ENCODE measurements at regions not wholly inside any gene's neighbourhood (a gene's known extent, or its start where the extent isn't known, plus 50 kb on each side); places are given as distances from the start of the nearest gene placed in this dataset.
"Not testable (repeated sequence)": the region's sequence is repeated elsewhere in the genome, so short reads cannot be mapped to it uniquely, and the experiment has no call there.

DNA sequence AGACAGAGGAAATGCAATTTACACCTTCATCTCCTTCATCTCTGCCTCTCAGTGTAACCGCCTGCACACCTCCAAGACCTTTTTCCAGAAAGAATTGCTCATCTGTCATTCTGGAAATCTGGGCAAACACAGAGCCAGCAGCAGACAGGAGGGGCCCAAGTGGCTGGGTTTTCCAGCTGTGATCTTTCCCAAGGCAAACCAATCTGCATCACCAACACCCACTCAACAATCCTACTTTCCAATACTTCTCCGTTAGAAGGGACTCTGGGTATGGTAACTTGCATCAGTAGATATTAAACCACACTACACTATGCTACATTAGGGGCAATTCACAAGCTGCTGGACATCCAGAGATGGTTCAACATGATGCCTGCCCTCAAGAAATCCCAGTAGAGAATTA, 781.8 kb upstream of the AUTS2 start:
- Histone ChIP-seq H3K4me1 (ENCODE audit: control insufficient read depth, low read depth, low read length) (no peaks in the 10 kb centered on the region), H3K4me3 (ENCODE audit: low read length) (no peak overlapping the region)

GRCh38 chr7:68820321-68820720, 778.0 kb upstream of the AUTS2 start:
- Histone ChIP-seq H3K27ac (ENCODE audit: low read length) (no peak overlapping the region), H3K9ac (ENCODE audit: low read length) (no peak overlapping the region), H3K27me3 (ENCODE audit: control insufficient read depth, insufficient read depth, low read length) (no peaks in the 10 kb centered on the region), H3K36me3 (ENCODE audit: control insufficient read depth, low read depth, low read length) (no peaks in the 10 kb centered on the region), H3K9me3 (ENCODE audit: control insufficient read depth, low read depth, low read length) (no peaks in the 10 kb centered on the region), H3K4me3 (ENCODE audit: low read length) (no peak overlapping the region), H3K4me1 (ENCODE audit: control insufficient read depth, low read depth, low read length) (no peaks in the 10 kb centered on the region)

More for the DNA sequence above, 781.8 kb upstream of the AUTS2 start:
- H3K9me3 ChIP-seq (ENCODE audit: control insufficient read depth, low read depth, low read length), result no peaks in the 10 kb centered on the region
- H3K27me3 ChIP-seq (ENCODE audit: control insufficient read depth, insufficient read depth, low read length), result no peaks in the 10 kb centered on the region
- no peak overlapping the region for H3K27ac ChIP-seq (ENCODE audit: low read length)
- H3K36me3 ChIP-seq (ENCODE audit: control insufficient read depth, low read depth, low read length), result no peaks in the 10 kb centered on the region
- no peak overlapping the region for H3K9ac ChIP-seq (ENCODE audit: low read length)

- Histone ChIP-seq H3K27ac (ENCODE audit: low read length) (no peak overlapping the region), H3K9ac (ENCODE audit: low read length) (no peak overlapping the region), H3K4me1 (ENCODE audit: control insufficient read depth, low read depth, low read length) (no peaks in the 10 kb centered on the region), H3K9me3 (ENCODE audit: control insufficient read depth, low read depth, low read length) (no peaks in the 10 kb centered on the region), H3K27me3 (ENCODE audit: control insufficient read depth, insufficient read depth, low read length) (no peaks in the 10 kb centered on the region), H3K36me3 (ENCODE audit: control insufficient read depth, low read depth, low read length) (no peaks in the 10 kb centered on the region), H3K4me3 (ENCODE audit: low read length) (no peak overlapping the region)
Observed at GRCh38 chr7:68821846-68822245, 776.4 kb upstream of the AUTS2 start.

DNA sequence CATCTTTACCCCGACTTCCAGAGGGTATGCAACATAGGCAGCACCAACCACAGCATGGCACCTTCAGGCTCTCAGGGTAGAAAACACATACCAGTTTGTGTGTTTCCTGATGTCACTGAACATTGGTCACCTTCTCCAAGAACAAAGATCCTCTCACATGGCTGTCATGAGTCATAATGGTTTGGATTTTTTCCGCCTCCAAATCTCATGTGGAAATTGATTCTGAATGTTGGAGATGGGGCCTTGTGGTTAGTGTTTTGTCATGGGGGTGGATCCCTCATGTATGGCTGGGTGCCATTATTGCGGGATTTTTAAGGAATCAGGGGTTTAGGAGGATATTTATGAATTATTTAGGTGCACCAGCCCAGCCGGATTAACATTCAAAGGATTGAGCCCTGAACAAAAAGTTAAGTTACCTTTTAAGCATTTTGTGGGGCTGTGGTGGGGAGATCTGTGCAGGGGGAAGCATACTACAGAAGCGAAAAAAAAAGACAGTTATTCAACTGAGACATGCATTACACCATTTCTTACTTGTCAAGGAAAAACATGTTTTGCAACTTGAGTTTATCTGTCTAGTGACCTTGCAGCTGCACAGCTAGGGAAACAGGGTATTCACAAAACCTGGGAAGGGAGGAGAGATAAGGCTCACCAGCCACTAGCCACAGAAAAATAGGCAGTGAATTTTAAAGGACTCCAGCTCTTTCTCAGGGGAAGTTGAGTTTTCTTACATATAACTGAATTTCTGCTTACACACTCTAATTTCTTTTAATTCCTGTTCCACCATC, 774.1 kb upstream of the AUTS2 start:
- Histone ChIP-seq H3K9ac (ENCODE audit: low read length) (no peak overlapping the region), H3K27me3 (ENCODE audit: control insufficient read depth, insufficient read depth, low read length) (no peaks in the 10 kb centered on the region), H3K4me1 (ENCODE audit: control insufficient read depth, low read depth, low read length) (no peaks in the 10 kb centered on the region), H3K36me3 (ENCODE audit: control insufficient read depth, low read depth, low read length) (no peaks in the 10 kb centered on the region), H3K27ac (ENCODE audit: low read length) (no peak overlapping the region), H3K9me3 (ENCODE audit: control insufficient read depth, low read depth, low read length) (no peaks in the 10 kb centered on the region), H3K4me3 (ENCODE audit: low read length) (no peak overlapping the region)

DNA sequence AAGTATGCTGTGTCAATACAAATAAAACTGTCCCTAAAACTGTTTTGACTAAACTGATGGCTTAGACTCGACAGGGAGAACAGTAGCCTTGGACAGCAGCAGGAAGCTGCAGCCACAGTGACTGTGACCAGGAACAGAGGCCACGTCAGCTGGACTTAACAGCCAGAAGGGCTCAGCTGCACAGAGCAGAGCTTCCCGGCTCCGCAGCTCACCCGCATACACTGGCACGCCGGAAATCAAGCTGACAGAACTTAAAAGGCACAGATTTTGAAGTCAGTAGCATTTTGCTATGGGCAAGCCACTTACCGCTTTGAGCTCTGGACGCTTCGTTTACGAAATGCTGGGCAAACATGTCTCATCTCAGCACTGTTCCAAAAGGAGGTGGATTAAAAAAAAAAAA, 769.7 kb upstream of the AUTS2 start:
- H3K27me3 ChIP-seq (ENCODE audit: control insufficient read depth, insufficient read depth, low read length), result no peaks in the 10 kb centered on the region
- H3K9me3 ChIP-seq (ENCODE audit: control insufficient read depth, low read depth, low read length), result peaks cover 9% of the 10 kb centered on the region
- H3K4me3 ChIP-seq (ENCODE audit: low read length), result no peak overlapping the region
- no peaks in the 10 kb centered on the region for H3K4me1 ChIP-seq (ENCODE audit: control insufficient read depth, low read depth, low read length)
- H3K36me3 ChIP-seq (ENCODE audit: control insufficient read depth, low read depth, low read length), result no peaks in the 10 kb centered on the region
- H3K27ac ChIP-seq (ENCODE audit: low read length), result no peak overlapping the region
- no peak overlapping the region for H3K9ac ChIP-seq (ENCODE audit: low read length)

DNA sequence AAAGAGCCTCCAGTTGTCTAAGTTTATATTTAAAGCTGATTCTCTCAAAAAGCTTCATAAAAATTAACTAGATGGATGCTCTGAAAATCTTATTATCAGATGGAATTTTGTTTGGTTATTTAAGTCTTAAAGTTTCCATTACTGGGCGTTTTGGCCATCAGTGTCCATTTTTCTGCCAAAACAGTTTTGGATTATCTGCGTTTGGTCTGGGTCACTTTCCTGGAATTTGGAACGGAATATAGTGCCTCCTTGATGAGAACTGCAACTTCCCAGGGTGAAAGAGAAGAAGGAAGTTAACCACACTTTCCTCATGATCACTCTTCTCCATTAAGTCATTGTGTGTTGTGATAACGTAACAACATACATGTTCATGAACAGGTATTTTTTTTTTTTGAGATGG, 764.9 kb upstream of the AUTS2 start:
- Histone ChIP-seq H3K27ac (ENCODE audit: low read length) (no peak overlapping the region), H3K9ac (ENCODE audit: low read length) (no peak overlapping the region), H3K36me3 (ENCODE audit: control insufficient read depth, low read depth, low read length) (no peaks in the 10 kb centered on the region), H3K27me3 (ENCODE audit: control insufficient read depth, insufficient read depth, low read length) (no peaks in the 10 kb centered on the region), H3K9me3 (ENCODE audit: control insufficient read depth, low read depth, low read length) (peaks cover 9% of the 10 kb centered on the region), H3K4me1 (ENCODE audit: control insufficient read depth, low read depth, low read length) (no peaks in the 10 kb centered on the region), H3K4me3 (ENCODE audit: low read length) (no peak overlapping the region)

GRCh38 chr7:68839014-68839413, 759.3 kb upstream of the AUTS2 start:
- no peaks in the 10 kb centered on the region for H3K9me3 ChIP-seq (ENCODE audit: control insufficient read depth, low read depth, low read length)
- no peak overlapping the region for H3K27ac ChIP-seq (ENCODE audit: low read length)
- no peak overlapping the region for H3K9ac ChIP-seq (ENCODE audit: low read length)
- H3K4me3 ChIP-seq (ENCODE audit: low read length), result no peak overlapping the region
- H3K4me1 ChIP-seq (ENCODE audit: control insufficient read depth, low read depth, low read length), result no peaks in the 10 kb centered on the region
- H3K27me3 ChIP-seq (ENCODE audit: control insufficient read depth, insufficient read depth, low read length), result no peaks in the 10 kb centered on the region
- no peaks in the 10 kb centered on the region for H3K36me3 ChIP-seq (ENCODE audit: control insufficient read depth, low read depth, low read length)

DNA sequence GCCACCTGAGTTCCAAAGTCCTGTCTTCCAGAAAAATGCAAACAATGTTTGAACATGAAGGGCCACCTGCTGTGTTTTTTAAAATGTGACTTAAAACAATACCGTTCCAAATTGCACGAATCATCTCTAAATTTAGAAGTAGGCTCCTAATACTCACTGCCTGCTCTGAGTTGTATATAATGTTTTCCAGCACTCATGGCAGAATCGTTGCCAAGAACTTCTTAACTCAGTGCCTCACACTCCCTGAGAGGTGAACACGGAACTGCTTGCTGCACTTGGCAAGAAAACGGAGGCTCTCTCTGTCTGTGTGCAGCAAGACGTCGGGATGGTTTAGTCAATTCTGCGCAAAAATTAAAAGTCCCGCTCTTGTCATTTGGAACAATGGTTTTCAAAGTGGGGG, 757.3 kb upstream of the AUTS2 start:
- Histone ChIP-seq H3K27ac (ENCODE audit: low read length) (no peak overlapping the region), H3K9ac (ENCODE audit: low read length) (no peak overlapping the region), H3K9me3 (ENCODE audit: control insufficient read depth, low read depth, low read length) (no peaks in the 10 kb centered on the region), H3K36me3 (ENCODE audit: control insufficient read depth, low read depth, low read length) (no peaks in the 10 kb centered on the region), H3K27me3 (ENCODE audit: control insufficient read depth, insufficient read depth, low read length) (no peaks in the 10 kb centered on the region), H3K4me3 (ENCODE audit: low read length) (no peak overlapping the region), H3K4me1 (ENCODE audit: control insufficient read depth, low read depth, low read length) (no peaks in the 10 kb centered on the region)

- not testable (repeated sequence) for H3K4me1 ChIP-seq (ENCODE audit: control insufficient read depth, low read depth, low read length); H3K9me3 ChIP-seq (ENCODE audit: control insufficient read depth, low read depth, low read length); H3K4me3 ChIP-seq (ENCODE audit: low read length); H3K27me3 ChIP-seq (ENCODE audit: control insufficient read depth, insufficient read depth, low read length); H3K27ac ChIP-seq (ENCODE audit: low read length); H3K36me3 ChIP-seq (ENCODE audit: control insufficient read depth, low read depth, low read length); H3K9ac ChIP-seq (ENCODE audit: low read length)
Observed at GRCh38 chr7:68843985-68844384, 754.3 kb upstream of the AUTS2 start.

DNA sequence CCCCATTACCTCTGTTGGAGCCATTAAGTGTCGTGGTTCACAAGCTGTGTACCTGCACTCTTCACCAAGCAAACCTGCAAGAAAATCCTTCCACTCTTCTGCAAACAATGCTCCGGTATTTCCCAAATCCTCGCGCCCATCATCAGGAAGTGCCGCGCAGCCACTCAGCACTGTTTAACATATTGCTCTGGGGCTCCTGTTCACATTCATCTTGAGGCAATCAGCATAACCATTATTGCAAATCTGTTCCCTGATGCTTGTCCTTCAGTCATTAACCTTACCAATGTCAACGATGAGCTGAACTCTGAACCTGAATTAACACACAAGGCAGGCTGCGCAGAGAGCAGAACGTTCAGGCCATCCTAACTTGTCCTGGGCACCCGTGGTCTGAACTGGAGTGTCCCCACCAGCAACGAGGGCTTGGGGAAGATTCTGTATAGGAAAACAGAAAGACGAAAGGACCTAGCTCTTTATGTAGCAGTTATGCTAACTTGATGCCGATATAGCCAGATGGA, 751.4 kb upstream of the AUTS2 start:
- H3K9ac ChIP-seq (ENCODE audit: low read length), result no peak overlapping the region
- H3K27me3 ChIP-seq (ENCODE audit: control insufficient read depth, insufficient read depth, low read length), result no peaks in the 10 kb centered on the region
- peaks cover 6% of the 10 kb centered on the region for H3K4me1 ChIP-seq (ENCODE audit: control insufficient read depth, low read depth, low read length)
- H3K36me3 ChIP-seq (ENCODE audit: control insufficient read depth, low read depth, low read length), result no peaks in the 10 kb centered on the region
- H3K4me3 ChIP-seq (ENCODE audit: low read length), result no peak overlapping the region
- no peak overlapping the region for H3K27ac ChIP-seq (ENCODE audit: low read length)
- H3K9me3 ChIP-seq (ENCODE audit: control insufficient read depth, low read depth, low read length), result no peaks in the 10 kb centered on the region

GRCh38 chr7:68853254-68853653, 745.0 kb upstream of the AUTS2 start:
- no peaks in the 10 kb centered on the region for H3K36me3 ChIP-seq (ENCODE audit: control insufficient read depth, low read depth, low read length)
- no peaks in the 10 kb centered on the region for H3K27me3 ChIP-seq (ENCODE audit: control insufficient read depth, insufficient read depth, low read length)
- H3K9ac ChIP-seq (ENCODE audit: low read length), result no peak overlapping the region
- H3K27ac ChIP-seq (ENCODE audit: low read length), result no peak overlapping the region
- H3K4me1 ChIP-seq (ENCODE audit: control insufficient read depth, low read depth, low read length), result no peaks in the 10 kb centered on the region
- H3K4me3 ChIP-seq (ENCODE audit: low read length), result no peak overlapping the region
- no peaks in the 10 kb centered on the region for H3K9me3 ChIP-seq (ENCODE audit: control insufficient read depth, low read depth, low read length)

GRCh38 chr7:68857571-68857970, 740.7 kb upstream of the AUTS2 start:
- no peak overlapping the region for H3K4me3 ChIP-seq (ENCODE audit: low read length)
- no peaks in the 10 kb centered on the region for H3K4me1 ChIP-seq (ENCODE audit: control insufficient read depth, low read depth, low read length)
- H3K36me3 ChIP-seq (ENCODE audit: control insufficient read depth, low read depth, low read length), result no peaks in the 10 kb centered on the region
- no peaks in the 10 kb centered on the region for H3K27me3 ChIP-seq (ENCODE audit: control insufficient read depth, insufficient read depth, low read length)
- no peak overlapping the region for H3K27ac ChIP-seq (ENCODE audit: low read length)
- H3K9me3 ChIP-seq (ENCODE audit: control insufficient read depth, low read depth, low read length), result no peaks in the 10 kb centered on the region
- no peak overlapping the region for H3K9ac ChIP-seq (ENCODE audit: low read length)
